GM12878 (cell line): ENCODE measurements at regions not wholly inside any gene's neighbourhood (a gene's known extent, or its start where the extent isn't known, plus 50 kb on each side); places are given as distances from the start of the nearest gene placed in this dataset.

Source experiments
- ATAC-seq: fragments of 200-7000 bp; cut with Tn5 transposase; 3 replicates; pipeline ENCODE4 v1.9.1; 2020; ENCODE audit warnings: mild to moderate bottlenecking, moderate library complexity
- BruUV-seq: library from RNA; stranded (reverse); fragments of 400-500 nt; replicated peaks from 2 replicates; lab custom pipeline; 2021; lab: Mats Ljungman, UMichigan
- CTCF ChIA-PET: fragments of 300-600 bp; sonication (Branson Sonifier 250); formaldehyde crosslinking; extraction: SDS; loops from one replicate; lab custom pipeline; 2021; ENCODE audit warnings: inconsistent platforms; lab: Yijun Ruan, JAX
- POLR2A ChIA-PET: fragments of 350-600 bp; formaldehyde crosslinking; extraction: SDS; loops from one replicate; lab custom pipeline; 2021; ENCODE audit warnings: inconsistent platforms; lab: Charles Lee
- RAD21 ChIA-PET: fragments of 300-600 bp; sonication (Branson Sonifier 250); formaldehyde crosslinking; loops from one replicate; lab custom pipeline; 2023; ENCODE audit warnings: antibody characterized with exemption; ENCODE audit not compliant: unreplicated experiment; lab: Charles Lee
- SMC1A ChIA-PET: fragments of 300-600 bp; sonication (Branson Sonifier 250); formaldehyde crosslinking; loops from one replicate; lab custom pipeline; 2023; ENCODE audit not compliant: unreplicated experiment, uncharacterized antibody; lab: Charles Lee
- DNase-seq: peaks from one replicate; pipeline ENCODE4 v3.0.0-alpha.2; 2011; ENCODE audit warnings: low read depth, low spot score
- FAIRE-seq: peaks from 3 replicates; lab custom pipeline; 2011; peaks lifted over from hg19 to GRCh38; lab: Jason Lieb, UNC
- H2AFZ ChIP-seq: 2 replicates; pipeline ENCODE4 v1.6.0; 2011; ENCODE audit warnings: low read depth, low read length, control low read depth; ENCODE audit not compliant: control insufficient read depth
- H3K27ac ChIP-seq: 2 replicates; pipeline ENCODE4 v1.5.1; 2011; ENCODE audit warnings: control low read depth; ENCODE audit not compliant: control insufficient read depth, insufficient read depth
- H3K27me3 ChIP-seq, 2 experiments: replicated peaks in 1 of 2; 2 replicates each; pipeline versions ENCODE4 v1.6.0 to v1.6.1; 2011; ENCODE audit warnings: low read length in 1 of 2; ENCODE audit not compliant: control insufficient read depth in 2 of 2, insufficient read depth in 2 of 2
- H3K36me3 ChIP-seq, 2 experiments: 2 replicates each; pipeline ENCODE4 v1.5.1; 2011; ENCODE audit warnings: low read length in 1 of 2; ENCODE audit not compliant: control insufficient read depth in 2 of 2, insufficient read depth in 2 of 2
- H3K4me1 ChIP-seq: 2 replicates; pipeline ENCODE4 v1.6.1; 2011; ENCODE audit warnings: mild to moderate bottlenecking, low read length, moderate library complexity, mixed read lengths; ENCODE audit not compliant: control insufficient read depth, insufficient read depth
- H3K4me2 ChIP-seq: 2 replicates; pipeline ENCODE4 v1.6.0; 2011; ENCODE audit warnings: control low read depth; ENCODE audit not compliant: control insufficient read depth, insufficient read depth
- H3K4me3 ChIP-seq: fragments of 200-600 bp; sonication (generic); 2 replicates; pipeline ENCODE4 v1.5.1; 2016
- H3K79me2 ChIP-seq: 2 replicates; pipeline ENCODE4 v1.6.0; 2011; ENCODE audit warnings: low read length; ENCODE audit not compliant: control insufficient read depth, insufficient read depth
- H3K9ac ChIP-seq: 2 replicates; pipeline ENCODE4 v1.8.0; 2011; ENCODE audit warnings: low read length, control low read depth, mixed read lengths; ENCODE audit not compliant: control insufficient read depth, insufficient read depth
- H3K9me3 ChIP-seq: replicated peaks from 3 replicates; pipeline ENCODE4 v1.5.1; 2011; ENCODE audit warnings: mild to moderate bottlenecking, low read length; ENCODE audit not compliant: control insufficient read depth, insufficient read depth
- H4K20me1 ChIP-seq: 2 replicates; pipeline ENCODE4 v1.6.0; 2011; ENCODE audit not compliant: control insufficient read depth, insufficient read depth
- LARP7 ChIP-seq: fragments of 450-650 bp; IDR thresholded peaks from 2 replicates; pipeline ENCODE4 v1.6.1; 2017; ENCODE audit warnings: mild to moderate bottlenecking
- SIN3A ChIP-seq: IDR thresholded peaks from 2 replicates; pipeline ENCODE4 v1.6.1; 2012; ENCODE audit warnings: low read depth, low read length, improper control_type of control experiment
- TAF1 ChIP-seq: IDR thresholded peaks from 2 replicates; pipeline ENCODE4 v1.6.1; 2011; ENCODE audit warnings: mild to moderate bottlenecking, low read depth, low read length, borderline replicate concordance
- ZBTB4 ChIP-seq: fragments of 450-650 bp; formaldehyde crosslinking; IDR thresholded peaks from 2 replicates; pipeline ENCODE4 v1.4.0; 2022; ENCODE audit warnings: mild to moderate bottlenecking, moderate library complexity
- WGBS: methylation state at CpG from one replicate; pipeline ENCODE4 v1.1.6; 2016; ENCODE audit warnings: low lambda C conversion rate; ENCODE audit not compliant: insufficient replicate concordance, insufficient coverage; ENCODE audit errors: missing lambda C conversion rate; 5-methylcytosine and 5-hydroxymethylcytosine counted together
- in situ Hi-C: fragments of 300-500 bp; cut with MboI; formaldehyde crosslinking; loops from 9 replicates; pipeline ENCODE4 v1.14.3; 2018; ENCODE audit warnings: mixed read lengths
- intact Hi-C: fragments of 100-400 bp; cut with micrococcal nuclease; formaldehyde crosslinking; loops from one replicate; pipeline ENCODE4 v1.14.2; 2022; ENCODE audit not compliant: unreplicated experiment
- TF ChIP-seq, protein P1 (sequence below): IDR thresholded peaks from 2 replicates; pipeline ENCODE4 v1.6.1; 2011; ENCODE audit warnings: borderline replicate concordance, low read depth, mild to moderate bottlenecking, moderate library complexity, low read length; ENCODE audit not compliant: insufficient read depth, poor library complexity, severe bottlenecking

GRCh38 chr10:123521076-123521475 lies 145.1 kb upstream of the GPR26 start (continued):
- no peak for TF ChIP-seq ZBTB4 (CRISPR knock-in tag)
- TF ChIP-seq TAF1, result no peak
- TF ChIP-seq SIN3A, result no peak

GRCh38 chr10:123521556-123521955 lies 144.6 kb upstream of the GPR26 start:
- WGBS, result 64% methylated on average over 6 of the region's 6 CpGs
- in situ Hi-C loops, result no loop called here
- Histone ChIP-seq H3K4me1 (peaks cover 9% of the 10 kb centered on the region), H3K4me2 (no peak overlapping the region), H2AFZ (no peak overlapping the region), H3K27ac (no peak overlapping the region), H3K9me3 (no peaks in the 10 kb centered on the region; the same call in 2 of the 3 replicates), H3K4me3 (no peak overlapping the region), H3K9ac (no peak overlapping the region), H3K36me3 (no peaks in the 10 kb centered on the region), H3K27me3 (no peaks in the 10 kb centered on the region), H3K79me2 (no peaks in the 10 kb centered on the region), H4K20me1 (no peaks in the 10 kb centered on the region)
- TF ChIP-seq, protein P1, sequence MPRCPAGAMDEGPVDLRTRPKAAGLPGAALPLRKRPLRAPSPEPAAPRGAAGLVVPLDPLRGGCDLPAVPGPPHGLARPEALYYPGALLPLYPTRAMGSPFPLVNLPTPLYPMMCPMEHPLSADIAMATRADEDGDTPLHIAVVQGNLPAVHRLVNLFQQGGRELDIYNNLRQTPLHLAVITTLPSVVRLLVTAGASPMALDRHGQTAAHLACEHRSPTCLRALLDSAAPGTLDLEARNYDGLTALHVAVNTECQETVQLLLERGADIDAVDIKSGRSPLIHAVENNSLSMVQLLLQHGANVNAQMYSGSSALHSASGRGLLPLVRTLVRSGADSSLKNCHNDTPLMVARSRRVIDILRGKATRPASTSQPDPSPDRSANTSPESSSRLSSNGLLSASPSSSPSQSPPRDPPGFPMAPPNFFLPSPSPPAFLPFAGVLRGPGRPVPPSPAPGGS, result no peak
- TF ChIP-seq LARP7, result no peak
- no peak for ATAC-seq
- ChIA-PET CTCF (no interaction called here), POLR2A (no interaction called here), SMC1A (no interaction called here), RAD21 (no interaction called here)
- DNase-seq, result no peak
- FAIRE-seq, result no peak
- intact Hi-C loops, result no loop called here
- BruUV-seq, result no TSS peak
